Stimulated activated CD4-positive, alpha-beta T cell treated with anti-CD3 and anti-CD28 coated beads, TNF-alpha, amount 100 ng/mL, for 4 hours (primary cell): ENCODE measurements at regions not wholly inside any gene's neighbourhood (a gene's known extent, or its start where the extent isn't known, plus 50 kb on each side); places are given as distances from the start of the nearest gene placed in this dataset.
"Not testable (repeated sequence)": the region's sequence is repeated elsewhere in the genome, so short reads cannot be mapped to it uniquely, and the experiment has no call there.

ENCODE experiments used
- DNase-seq, 3 experiments: peaks; one replicate each; pipeline ENCODE4 v3.0.0-alpha.2; 2020; ENCODE audit warnings: low read depth in 3 of 3

GRCh38 chr2:242004223-242004901 lies 134.8 kb downstream of the RTP5 start:
- no peak for DNase-seq

GRCh38 chr2:242004902-242005230 lies 135.3 kb downstream of the RTP5 start:
- no peak for DNase-seq

- DNase-seq: not testable (repeated sequence)
Observed at GRCh38 chr2:242006091-242006634, 136.6 kb downstream of the RTP5 start.

- DNase-seq: not testable (repeated sequence)
Observed at GRCh38 chr2:242008908-242009307, 139.4 kb downstream of the RTP5 start.

GRCh38 chr2:242009846-242010245 lies 140.3 kb downstream of the RTP5 start:
- not testable (repeated sequence) for DNase-seq

- not testable (repeated sequence) for DNase-seq
Observed at GRCh38 chr2:242010252-242011166, 141.0 kb downstream of the RTP5 start.

- DNase-seq: no peak
Observed at GRCh38 chr2:242011167-242011513, 141.6 kb downstream of the RTP5 start.

GRCh38 chr2:242011516-242011915 lies 142.0 kb downstream of the RTP5 start:
- no peak for DNase-seq

GRCh38 chr2:242011991-242012764 lies 142.6 kb downstream of the RTP5 start:
- no peak for DNase-seq

- no peak for DNase-seq
Observed at GRCh38 chr2:242012956-242013764, 143.6 kb downstream of the RTP5 start.

GRCh38 chr2:242013771-242014170 lies 144.2 kb downstream of the RTP5 start:
- DNase-seq: no peak

- no peak for DNase-seq
Observed at GRCh38 chr2:242015108-242016065, 145.9 kb downstream of the RTP5 start.

GRCh38 chr2:242017086-242017485 lies 147.6 kb downstream of the RTP5 start:
- DNase-seq: no peak

GRCh38 chr2:242018416-242018815 lies 148.9 kb downstream of the RTP5 start:
- not testable (repeated sequence) for DNase-seq

GRCh38 chr2:242019344-242019743 lies 149.8 kb downstream of the RTP5 start:
- no peak for DNase-seq

GRCh38 chr2:242020196-242021004 lies 150.9 kb downstream of the RTP5 start:
- no peak for DNase-seq

- DNase-seq: no peak
Observed at GRCh38 chr2:242022550-242023290, 153.2 kb downstream of the RTP5 start.

- DNase-seq: no peak
Observed at GRCh38 chr2:242024751-242025355, 155.3 kb downstream of the RTP5 start.
